ENCODE measurements at regions not wholly inside any gene's neighbourhood (a gene's known extent, or its start where the extent isn't known, plus 50 kb on each side); places are given as distances from the start of the nearest gene placed in this dataset.

- H3K36me3 ChIP-seq, result no peaks in the 10 kb centered on the region
- no peak overlapping the region for H3K4me3 ChIP-seq
- no peak overlapping the region for H3K27ac ChIP-seq
- WGBS, 5 donors, result 46 to 58% (median 54%) methylated on average over 4 of the region's 4 CpGs
- H3K27me3 ChIP-seq, result no peaks in the 10 kb centered on the region
- intact Hi-C loops (cut with DNase I; ENCODE audit: low total_unique reads), result no loop called here
- TF ChIP-seq POLR2A (IDR thresholded peaks at IDR 0.05) (no peak), POLR2AphosphoS5 (IDR thresholded peaks at IDR 0.05) (no peak), EP300 (IDR thresholded peaks at IDR 0.05) (no peak), CTCF (IDR thresholded peaks at IDR 0.05) (no peak)
- peaks cover 0 to 6% (median 4%) of the 10 kb centered on the region in 4 donors for H3K9me3 ChIP-seq
- DNase-seq, result no peak
- H3K4me1 ChIP-seq, result peaks cover 0 to 3% (median 0%) of the 10 kb centered on the region in 4 donors
These were observed 119.4 kb downstream of the CD24 start for GRCh38 chr6:106855117-106855516.

GRCh38 chr6:106849676-106850332, 124.7 kb downstream of the CD24 start:
- no peaks in the 10 kb centered on the region for H3K27me3 ChIP-seq
- no peak overlapping the region for H3K4me3 ChIP-seq
- H3K27ac ChIP-seq, result no peak overlapping the region
- WGBS, 5 donors, result 70 to 78% (median 76%) methylated on average over 6 of the region's 6 CpGs
- no peaks in the 10 kb centered on the region for H3K4me1 ChIP-seq
- no peak for TF ChIP-seq POLR2AphosphoS5 (IDR thresholded peaks at IDR 0.05)
- TF ChIP-seq POLR2A (IDR thresholded peaks at IDR 0.05), result no peak
- no peak for TF ChIP-seq EP300 (IDR thresholded peaks at IDR 0.05)
- TF ChIP-seq CTCF (IDR thresholded peaks at IDR 0.05), result no peak
- DNase-seq, result no peak
- intact Hi-C loops (cut with DNase I; ENCODE audit: low total_unique reads), result no loop called here
- H3K9me3 ChIP-seq, result peaks cover 0 to 6% (median 4%) of the 10 kb centered on the region in 4 donors
- H3K36me3 ChIP-seq, result no peaks in the 10 kb centered on the region

- H3K9me3 ChIP-seq, result peaks cover 0 to 6% (median 4%) of the 10 kb centered on the region in 4 donors
- TF ChIP-seq EP300 (IDR thresholded peaks at IDR 0.05), result no peak
- TF ChIP-seq POLR2A (IDR thresholded peaks at IDR 0.05), result no peak
- TF ChIP-seq POLR2AphosphoS5 (IDR thresholded peaks at IDR 0.05), result no peak
- no peak for TF ChIP-seq CTCF (IDR thresholded peaks at IDR 0.05)
- H3K27ac ChIP-seq, result no peak overlapping the region
- H3K36me3 ChIP-seq, result no peaks in the 10 kb centered on the region
- intact Hi-C loops (cut with DNase I; ENCODE audit: low total_unique reads), result no loop called here
- 77 to 91% (median 90%) methylated on average over 3 of the region's 3 CpGs for WGBS, 5 donors
- H3K27me3 ChIP-seq, result no peaks in the 10 kb centered on the region
- H3K4me3 ChIP-seq, result no peak overlapping the region
- no peak for DNase-seq
- H3K4me1 ChIP-seq, result no peaks in the 10 kb centered on the region
These were observed 125.4 kb downstream of the CD24 start for GRCh38 chr6:106849120-106849519.

- no peak overlapping the region for H3K27ac ChIP-seq
- H3K4me3 ChIP-seq, result no peak overlapping the region
- intact Hi-C loops (cut with DNase I; ENCODE audit: low total_unique reads), result no loop called here
- no peaks in the 10 kb centered on the region for H3K36me3 ChIP-seq
- whole genome bisulfite sequencing, 5 donors, result 57 to 69% (median 67%) methylated on average over 6 of the region's 6 CpGs
- H3K4me1 ChIP-seq, result no peaks in the 10 kb centered on the region
- H3K9me3 ChIP-seq, result peaks cover 0 to 3% (median under 1%) of the 10 kb centered on the region in 4 donors
- TF ChIP-seq CTCF (IDR thresholded peaks at IDR 0.05), result no peak
- no peak for TF ChIP-seq EP300 (IDR thresholded peaks at IDR 0.05)
- DNase-seq, result no peak
- no peaks in the 10 kb centered on the region for H3K27me3 ChIP-seq
These were observed 127.4 kb downstream of the CD24 start for GRCh38 chr6:106847116-106847515.

Measured in stomach (tissue), 8 donors.